ENCODE measurements at regions not wholly inside any gene's neighbourhood (a gene's known extent, or its start where the extent isn't known, plus 50 kb on each side); places are given as distances from the start of the nearest gene placed in this dataset.
"Not testable (repeated sequence)": the region's sequence is repeated elsewhere in the genome, so short reads cannot be mapped to it uniquely, and the experiment has no call there.

GRCh38 chr6:120938164-120938875 lies 396.0 kb downstream of the TBC1D32 start:
- Histone ChIP-seq H3K36me3 (ENCODE audit: control insufficient read depth, insufficient read depth, low read length) (no peaks in the 10 kb centered on the region), H3K9ac (ENCODE audit: extremely low read depth, low read length, poor library complexity, severe bottlenecking) (no peak overlapping the region), H3K27ac (ENCODE audit: low read depth, low read length) (no peak overlapping the region), H3K9me3 (ENCODE audit: control insufficient read depth, low read length) (no peaks in the 10 kb centered on the region), H3K4me3 (ENCODE audit: low read length) (no peak overlapping the region), H3K4me1 (ENCODE audit: control insufficient read depth, insufficient read depth, low read length) (peaks cover 3% of the 10 kb centered on the region), H3K27me3 (ENCODE audit: control insufficient read depth, insufficient read depth, low read length, poor library complexity, severe bottlenecking) (no peaks in the 10 kb centered on the region)
- TF ChIP-seq CTCF (conservative IDR thresholded peaks at IDR 0.05), result no peak
- Mint-ChIP-seq H3K27ac (no peak overlapping the region), H3K36me3 (ENCODE audit: low read depth) (no peaks in the 10 kb centered on the region), H3K4me1 (peaks cover 28% of the 10 kb centered on the region), H3K27me3 (ENCODE audit: insufficient read depth) (no peaks in the 10 kb centered on the region), H3K4me3 (no peak overlapping the region), H3K9me3 (no peaks in the 10 kb centered on the region)
- DNase-seq, result no peak
- WGBS, 2 experiments (ENCODE audit: insufficient coverage in 1 of 2, insufficient read length in 1 of 2), result 100% methylated on average over 1 of the region's 1 CpG; no CpG with 5 or more reads in 1 of the 2 experiments

- H3K9ac ChIP-seq (ENCODE audit: extremely low read depth, low read length, poor library complexity, severe bottlenecking), result no peak overlapping the region
- Mint-ChIP-seq H3K27me3 (ENCODE audit: insufficient read depth) (no peaks in the 10 kb centered on the region), H3K36me3 (ENCODE audit: low read depth) (no peaks in the 10 kb centered on the region), H3K27ac (no peak overlapping the region), H3K9me3 (no peaks in the 10 kb centered on the region), H3K4me3 (no peak overlapping the region), H3K4me1 (peaks cover 47% of the 10 kb centered on the region)
- H3K36me3 ChIP-seq (ENCODE audit: control insufficient read depth, insufficient read depth, low read length), result no peaks in the 10 kb centered on the region
- no peak overlapping the region for H3K27ac ChIP-seq (ENCODE audit: low read depth, low read length)
- no peak for TF ChIP-seq CTCF (conservative IDR thresholded peaks at IDR 0.05)
- no peak overlapping the region for H3K4me3 ChIP-seq (ENCODE audit: low read length)
- H3K9me3 ChIP-seq (ENCODE audit: control insufficient read depth, low read length), result no peaks in the 10 kb centered on the region
- H3K27me3 ChIP-seq (ENCODE audit: control insufficient read depth, insufficient read depth, low read length, poor library complexity, severe bottlenecking), result no peaks in the 10 kb centered on the region
- no peak for DNase-seq
- peaks cover 3% of the 10 kb centered on the region for H3K4me1 ChIP-seq (ENCODE audit: control insufficient read depth, insufficient read depth, low read length)
These were observed 398.4 kb downstream of the TBC1D32 start for GRCh38 chr6:120935908-120936307.

- H3K4me3 Mint-ChIP-seq, result no peak overlapping the region
- H3K27ac ChIP-seq (ENCODE audit: low read depth, low read length), result no peak overlapping the region
- no peak for DNase-seq
- H3K9me3 ChIP-seq (ENCODE audit: control insufficient read depth, low read length), result no peaks in the 10 kb centered on the region
- 85% methylated on average over 2 of the region's 2 CpGs; no CpG with 5 or more reads in 1 of the 2 experiments for WGBS, 2 experiments (ENCODE audit: insufficient coverage in 1 of 2, insufficient read length in 1 of 2)
- H3K4me3 ChIP-seq (ENCODE audit: low read length), result no peak overlapping the region
- H3K36me3 Mint-ChIP-seq (ENCODE audit: low read depth), result no peaks in the 10 kb centered on the region
- H3K27ac Mint-ChIP-seq, result no peak overlapping the region
- H3K9ac ChIP-seq (ENCODE audit: extremely low read depth, low read length, poor library complexity, severe bottlenecking), result no peak overlapping the region
- peaks cover 3% of the 10 kb centered on the region for H3K4me1 ChIP-seq (ENCODE audit: control insufficient read depth, insufficient read depth, low read length)
- no peaks in the 10 kb centered on the region for H3K9me3 Mint-ChIP-seq
- no peaks in the 10 kb centered on the region for H3K36me3 ChIP-seq (ENCODE audit: control insufficient read depth, insufficient read depth, low read length)
- peaks cover 55% of the 10 kb centered on the region for H3K4me1 Mint-ChIP-seq
- no peak for TF ChIP-seq CTCF (conservative IDR thresholded peaks at IDR 0.05)
- H3K27me3 ChIP-seq (ENCODE audit: control insufficient read depth, insufficient read depth, low read length, poor library complexity, severe bottlenecking), result no peaks in the 10 kb centered on the region
- H3K27me3 Mint-ChIP-seq (ENCODE audit: insufficient read depth), result no peaks in the 10 kb centered on the region
These were observed 399.3 kb downstream of the TBC1D32 start for GRCh38 chr6:120935016-120935415.

GRCh38 chr6:120931520-120932180 lies 402.6 kb downstream of the TBC1D32 start:
- H3K9ac ChIP-seq (ENCODE audit: extremely low read depth, low read length, poor library complexity, severe bottlenecking), result peak overlapping the region; percentile 52
- not testable (repeated sequence) for H3K36me3 ChIP-seq (ENCODE audit: control insufficient read depth, insufficient read depth, low read length); H3K9me3 ChIP-seq (ENCODE audit: control insufficient read depth, low read length); H3K4me1 ChIP-seq (ENCODE audit: control insufficient read depth, insufficient read depth, low read length); H3K27me3 ChIP-seq (ENCODE audit: control insufficient read depth, insufficient read depth, low read length, poor library complexity, severe bottlenecking); H3K36me3 Mint-ChIP-seq (ENCODE audit: low read depth); H3K4me3 ChIP-seq (ENCODE audit: low read length); H3K27me3 Mint-ChIP-seq (ENCODE audit: insufficient read depth); H3K9me3 Mint-ChIP-seq; H3K27ac ChIP-seq (ENCODE audit: low read depth, low read length)
- 7 to 45% methylated on average over 2 to 8 of the region's 8 CpGs for WGBS, 2 experiments (ENCODE audit: insufficient coverage in 1 of 2, insufficient read length in 1 of 2)
- peak overlapping the region; percentile 96 for H3K27ac Mint-ChIP-seq
- peak overlapping the region; percentile 30 for H3K4me3 Mint-ChIP-seq
- peaks cover 64% of the 10 kb centered on the region for H3K4me1 Mint-ChIP-seq
- peak; percentile 81 for DNase-seq
